Activated T-cell treated with anti-CD3 and anti-CD28 coated beads for 4 hours (primary cell): ENCODE measurements at regions not wholly inside any gene's neighbourhood (a gene's known extent, or its start where the extent isn't known, plus 50 kb on each side); places are given as distances from the start of the nearest gene placed in this dataset.
"Not testable (repeated sequence)": the region's sequence is repeated elsewhere in the genome, so short reads cannot be mapped to it uniquely, and the experiment has no call there.

Experiments used
- DNase-seq: peaks from one replicate; pipeline ENCODE4 v3.0.0-alpha.2; 2020

- no peak for DNase-seq
These were observed 151.8 kb upstream of the DPH6 start for GRCh38 chr15:35697549-35698299.

DNA sequence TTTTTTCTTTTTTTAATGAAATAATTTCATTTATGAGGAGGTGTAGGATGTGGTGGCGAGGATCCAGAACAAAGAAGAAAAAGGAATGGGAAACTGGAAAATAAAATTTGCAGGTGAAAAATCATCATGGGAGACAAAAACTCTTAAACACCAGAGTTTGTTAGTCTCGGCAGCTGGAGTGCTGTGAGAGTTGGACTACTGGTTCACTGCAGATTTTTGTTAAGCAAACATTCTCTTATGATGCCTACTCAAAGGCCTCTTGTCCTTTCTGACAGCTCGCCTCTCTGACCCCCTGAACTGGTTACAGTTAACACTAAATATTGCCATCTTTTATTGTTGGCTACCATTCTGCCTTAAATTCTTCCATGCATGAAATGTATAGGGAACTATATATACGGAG, 152.4 kb upstream of the DPH6 start:
- DNase-seq = no peak

GRCh38 chr15:35698966-35699575, 153.1 kb upstream of the DPH6 start:
- no peak for DNase-seq

DNA sequence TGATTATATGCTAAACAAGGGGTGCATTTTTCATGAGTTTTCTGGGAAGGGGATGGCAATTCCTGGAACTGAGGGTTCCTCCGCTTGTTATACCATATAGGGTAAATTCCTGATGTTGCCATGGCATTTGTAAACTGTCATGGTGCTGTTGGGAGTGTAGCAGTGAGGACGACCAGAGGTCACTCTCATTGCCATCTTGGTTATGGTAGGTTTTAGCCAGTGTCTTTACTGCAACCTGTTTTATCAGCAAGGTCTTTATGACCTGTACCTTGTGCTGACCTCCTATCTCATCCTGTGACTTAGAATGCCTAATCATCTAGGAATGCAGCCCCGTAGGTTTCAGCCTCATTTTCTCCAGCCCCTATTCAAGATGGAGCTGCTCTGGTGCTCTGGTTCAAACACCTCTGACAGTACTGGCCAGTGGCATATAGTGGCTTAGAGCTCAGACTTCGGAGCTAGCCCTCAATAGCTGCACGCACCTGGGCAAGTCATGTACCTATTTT, 154.2 kb upstream of the DPH6 start:
- DNase-seq = not testable (repeated sequence)

GRCh38 chr15:35701402-35702046, 155.6 kb upstream of the DPH6 start:
- DNase-seq = no peak

DNA sequence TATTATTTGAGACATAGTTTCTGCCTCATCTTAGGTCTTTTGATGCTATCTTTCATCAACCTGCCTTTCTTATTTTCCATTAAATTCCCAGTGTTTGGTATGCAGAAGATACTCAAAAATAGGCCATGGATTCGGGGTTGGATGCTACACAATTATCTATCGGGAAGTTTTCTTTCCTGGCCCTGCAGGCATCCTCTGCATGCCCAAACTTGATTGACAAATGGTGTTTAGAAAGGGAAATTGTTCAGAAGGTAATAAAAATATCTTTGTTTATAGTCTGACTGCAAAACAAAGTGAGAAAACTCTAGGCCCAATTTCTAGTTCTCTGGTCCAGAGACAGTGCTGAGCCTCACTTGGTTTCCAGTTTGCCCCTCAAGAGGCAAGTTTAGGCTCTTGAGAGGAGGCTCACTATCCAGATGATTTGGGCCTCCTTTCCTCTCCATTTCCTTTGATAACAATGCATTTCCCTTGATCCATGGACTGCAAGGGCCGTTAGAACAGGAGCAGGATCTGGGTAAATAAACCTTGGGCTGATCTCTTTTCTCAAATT, 157.1 kb upstream of the DPH6 start:
- DNase-seq = no peak

DNA sequence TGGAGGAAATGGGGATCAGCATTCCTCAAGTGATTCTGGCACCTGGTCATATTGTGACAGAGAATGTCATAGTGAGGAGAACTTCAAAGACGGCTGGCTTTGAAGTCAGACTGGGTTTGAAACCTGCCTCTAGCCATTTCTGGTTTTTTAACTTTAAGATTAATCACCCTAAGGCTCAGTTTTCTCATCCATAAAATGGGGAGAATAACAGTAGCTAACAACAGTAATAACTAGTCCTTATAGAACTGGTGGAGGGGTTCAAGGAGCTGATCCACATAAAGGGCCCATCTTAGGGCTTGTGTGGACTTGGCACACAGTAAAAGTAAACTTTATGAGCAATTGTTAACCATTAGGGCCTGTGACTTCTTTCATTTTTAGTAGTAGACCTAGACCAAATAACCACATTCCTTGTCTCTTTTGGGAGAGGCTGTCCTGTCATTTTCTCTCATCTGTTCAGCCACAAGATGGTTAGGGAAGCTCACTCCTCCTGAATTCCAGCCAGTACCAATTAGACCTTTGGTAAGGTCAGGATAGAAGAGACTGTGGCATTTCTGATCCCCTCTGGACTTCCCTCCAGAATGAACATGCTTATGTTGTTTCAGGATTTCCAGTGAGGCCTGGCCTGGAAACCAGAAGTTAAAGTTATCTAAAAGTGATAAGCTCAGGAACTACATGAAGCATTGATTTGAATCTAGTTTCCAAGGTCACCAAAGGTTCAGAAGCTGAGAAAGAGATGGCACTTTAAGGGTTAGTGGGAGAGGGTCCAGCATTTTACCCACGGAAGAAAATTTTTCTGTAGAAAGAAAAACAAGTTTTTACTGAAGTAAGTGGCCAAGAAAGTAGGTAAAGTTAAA, 159.3 kb upstream of the DPH6 start:
- no peak for DNase-seq

- DNase-seq = no peak
These were observed 160.1 kb upstream of the DPH6 start for GRCh38 chr15:35705884-35706585.

DNA sequence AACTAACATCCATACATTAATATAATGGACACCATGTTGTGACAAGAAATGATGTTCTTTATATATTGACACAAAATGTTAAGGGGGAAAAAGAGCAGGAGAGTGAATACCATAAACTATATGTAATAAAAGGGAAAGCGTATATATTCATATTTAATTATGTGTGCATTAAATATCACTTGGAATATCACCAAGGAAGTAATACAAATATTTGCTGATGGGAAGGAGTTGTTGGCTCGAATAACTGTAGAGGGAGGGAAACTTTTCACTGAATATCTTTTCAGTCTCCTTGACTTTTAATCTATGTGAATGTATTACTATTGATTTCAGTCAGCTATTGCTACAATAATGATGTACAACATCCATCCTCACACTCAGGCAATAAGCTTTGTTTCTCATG, 167.0 kb upstream of the DPH6 start:
- no peak for DNase-seq

GRCh38 chr15:35713733-35714132, 167.8 kb upstream of the DPH6 start:
- no peak for DNase-seq

DNA sequence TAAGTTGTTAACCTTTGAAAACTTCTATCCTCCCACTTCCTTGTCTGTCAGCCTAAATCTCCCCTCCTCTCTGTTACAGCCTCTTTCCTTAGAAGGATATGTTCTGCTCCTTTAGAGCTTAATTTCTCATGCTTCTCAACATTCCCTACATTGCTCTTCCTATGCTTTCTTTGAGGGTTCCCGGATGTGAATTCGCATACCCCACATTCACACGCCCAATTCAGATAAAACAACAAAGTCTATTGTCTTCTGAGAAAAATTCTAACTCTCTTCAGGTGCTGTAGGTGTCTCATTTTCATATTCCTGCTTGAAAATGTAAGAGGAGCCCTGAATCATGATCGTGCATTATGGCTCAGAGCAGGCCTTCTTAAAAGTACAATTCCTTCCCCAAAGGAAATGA, 171.8 kb upstream of the DPH6 start:
- no peak for DNase-seq

DNA sequence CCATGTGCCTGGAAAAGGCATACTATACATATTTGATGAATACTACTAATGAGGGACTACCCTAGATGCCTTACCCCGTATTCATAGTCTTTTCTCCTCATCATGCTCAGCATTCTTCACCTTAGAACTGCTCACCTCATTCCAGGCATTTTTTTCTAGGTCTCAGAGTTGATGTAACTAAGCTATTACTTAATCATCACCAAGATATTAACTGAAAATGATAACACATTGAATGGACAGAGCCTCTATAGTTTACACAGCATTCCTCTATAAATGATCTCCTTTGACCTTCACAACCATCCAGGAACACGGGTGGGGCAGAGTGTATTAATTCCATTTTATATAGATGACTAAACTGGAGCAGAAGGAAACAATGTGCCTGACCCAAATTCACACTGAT, 174.1 kb upstream of the DPH6 start:
- no peak for DNase-seq

DNA sequence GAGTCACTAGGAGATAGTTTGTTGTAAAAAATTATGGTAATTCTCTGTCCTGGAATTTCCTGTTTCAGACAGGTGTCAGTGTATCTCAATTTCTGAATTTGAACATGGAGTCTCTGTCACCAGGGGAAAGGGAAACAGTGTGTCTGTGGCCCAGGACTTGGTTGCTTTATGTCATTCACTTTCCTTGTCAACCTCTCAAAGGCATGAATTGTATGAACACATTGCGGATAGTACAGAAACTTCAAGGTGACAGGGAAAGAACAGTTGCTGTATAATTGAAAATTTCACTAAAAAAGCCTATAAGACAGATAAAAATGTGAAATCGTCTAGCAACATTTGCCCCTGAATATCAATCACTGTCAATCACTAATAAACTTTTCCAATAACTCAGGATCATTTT, 175.0 kb upstream of the DPH6 start:
- DNase-seq = no peak

GRCh38 chr15:35721751-35722150, 175.8 kb upstream of the DPH6 start:
- no peak for DNase-seq

GRCh38 chr15:35722501-35722900, 176.5 kb upstream of the DPH6 start:
- DNase-seq = no peak

- no peak for DNase-seq
These were observed 177.3 kb upstream of the DPH6 start for GRCh38 chr15:35723120-35723847.

DNA sequence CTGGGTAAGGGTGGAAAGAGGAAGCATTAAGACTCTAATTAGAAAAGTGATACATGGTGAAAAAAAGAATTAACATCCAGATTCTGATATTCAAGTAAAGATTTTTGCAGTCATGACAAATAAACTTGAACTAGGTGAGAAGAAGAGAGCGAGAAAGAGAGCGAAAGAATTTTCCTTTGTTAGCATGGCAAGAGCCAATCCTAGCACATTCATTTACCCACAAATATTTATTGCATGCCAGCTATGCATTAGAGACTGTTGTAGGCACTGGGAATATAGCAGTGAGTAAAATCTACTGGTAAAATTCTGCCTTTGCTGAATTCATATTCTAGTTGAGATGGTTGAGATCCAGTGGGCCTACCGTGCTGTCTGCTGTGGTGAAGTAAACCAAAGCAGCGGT, 177.9 kb upstream of the DPH6 start:
- DNase-seq = no peak

DNA sequence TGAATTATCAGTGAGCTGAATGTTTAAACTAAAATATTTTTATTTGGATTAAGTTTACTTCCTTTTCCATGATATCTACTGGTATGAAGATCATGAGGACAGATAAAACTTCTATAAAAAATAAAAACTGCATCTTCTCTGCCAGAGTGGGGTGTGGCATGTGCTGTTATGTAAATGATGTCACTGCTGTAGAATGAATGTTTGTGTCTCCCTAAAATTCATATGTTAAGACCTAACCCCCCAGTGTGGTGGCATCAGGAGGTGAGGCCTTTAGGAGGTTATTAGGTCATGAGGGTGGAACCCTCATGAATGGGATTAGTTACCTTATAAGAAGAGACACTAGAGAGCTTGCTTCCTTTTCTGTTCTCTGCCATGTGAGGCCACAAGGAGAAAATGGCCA, 178.7 kb upstream of the DPH6 start:
- no peak for DNase-seq

DNA sequence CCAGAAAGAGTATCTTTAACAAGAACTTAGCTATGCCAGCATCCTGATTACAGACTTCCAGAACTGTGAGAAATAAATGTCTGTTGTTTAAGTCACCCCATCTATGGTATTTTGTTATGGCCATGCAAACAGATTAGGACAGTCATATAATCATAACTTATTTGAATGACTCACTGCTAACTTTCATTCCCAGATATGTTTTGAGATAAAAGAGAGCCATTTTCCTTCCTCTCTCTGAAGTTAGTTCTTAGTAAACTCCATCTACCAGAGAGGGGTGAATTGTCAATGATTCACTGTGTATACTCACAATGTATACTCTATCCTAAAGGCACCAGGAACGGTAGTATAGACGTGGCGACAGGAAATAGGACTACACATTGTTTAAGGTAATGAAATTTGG, 179.4 kb upstream of the DPH6 start:
- no peak for DNase-seq

- no peak for DNase-seq
These were observed 181.7 kb upstream of the DPH6 start for GRCh38 chr15:35727627-35728026.

- no peak for DNase-seq
These were observed 182.4 kb upstream of the DPH6 start for GRCh38 chr15:35728219-35728940.
